ENCODE measurements at regions not wholly inside any gene's neighbourhood (a gene's known extent, or its start where the extent isn't known, plus 50 kb on each side); places are given as distances from the start of the nearest gene placed in this dataset.

GRCh38 chr1:2919841-2920240, 101.4 kb upstream of the ACTRT2 start:
- DNase-seq, result no peak

GRCh38 chr1:2920421-2921015, 100.7 kb upstream of the ACTRT2 start:
- no peak for DNase-seq

- DNase-seq, result peak; percentile 38 to 57
These were observed 99.1 kb upstream of the ACTRT2 start for GRCh38 chr1:2921970-2922686.

GRCh38 chr1:2923351-2923750, 97.9 kb upstream of the ACTRT2 start:
- DNase-seq, result no peak

- DNase-seq, result no peak
These were observed 96.0 kb upstream of the ACTRT2 start for GRCh38 chr1:2925291-2925690.

- no peak for DNase-seq
These were observed 95.3 kb upstream of the ACTRT2 start for GRCh38 chr1:2925918-2926317.

- no peak for DNase-seq
These were observed 94.7 kb upstream of the ACTRT2 start for GRCh38 chr1:2926447-2927055.

- DNase-seq, result no peak
These were observed 93.6 kb upstream of the ACTRT2 start for GRCh38 chr1:2927393-2928360.

GRCh38 chr1:2928366-2929325, 92.6 kb upstream of the ACTRT2 start:
- DNase-seq, result no peak

GRCh38 chr1:2929335-2929734, 91.9 kb upstream of the ACTRT2 start:
- DNase-seq, result no peak

- DNase-seq, result no peak
These were observed 91.1 kb upstream of the ACTRT2 start for GRCh38 chr1:2930016-2930815.

GRCh38 chr1:2930913-2931723, 90.1 kb upstream of the ACTRT2 start:
- no peak for DNase-seq

- DNase-seq, result no peak
These were observed 89.4 kb upstream of the ACTRT2 start for GRCh38 chr1:2931724-2932401.

GRCh38 chr1:2932671-2933350, 88.5 kb upstream of the ACTRT2 start:
- no peak for DNase-seq

GRCh38 chr1:2933431-2934155, 87.7 kb upstream of the ACTRT2 start:
- DNase-seq, result no peak

- DNase-seq, result no peak
These were observed 87.1 kb upstream of the ACTRT2 start for GRCh38 chr1:2934156-2934540.

- no peak for DNase-seq
These were observed 86.6 kb upstream of the ACTRT2 start for GRCh38 chr1:2934642-2935081.

- no peak for DNase-seq
These were observed 86.1 kb upstream of the ACTRT2 start for GRCh38 chr1:2935184-2935583.
